Trophoblast cell (in vitro differentiated cells and primary cell): ENCODE measurements at regions not wholly inside any gene's neighbourhood (a gene's known extent, or its start where the extent isn't known, plus 50 kb on each side); places are given as distances from the start of the nearest gene placed in this dataset.

Experiments used
- DNase-seq, 2 donors: peaks; one replicate each; pipeline ENCODE4 v3.0.0-alpha.2; 2016
- H2AFZ ChIP-seq: 2 replicates; pipeline ENCODE4 v1.6.1; 2013; ENCODE audit warnings: low read length, moderate library complexity, mild to moderate bottlenecking; ENCODE audit not compliant: insufficient read depth, poor library complexity
- H2AK5ac ChIP-seq: 2 replicates; pipeline ENCODE4 v1.6.1; 2013; ENCODE audit warnings: mild to moderate bottlenecking, low read length
- H2BK120ac ChIP-seq: 2 replicates; pipeline ENCODE4 v1.6.1; 2013; ENCODE audit warnings: low read length, mild to moderate bottlenecking, moderate library complexity; ENCODE audit not compliant: insufficient read depth, poor library complexity
- H2BK12ac ChIP-seq: 2 replicates; pipeline ENCODE4 v1.6.1; 2013; ENCODE audit warnings: mild to moderate bottlenecking, low read length, moderate library complexity
- H2BK5ac ChIP-seq: 2 replicates; pipeline ENCODE4 v1.6.1; 2013; ENCODE audit warnings: low read length, low read depth, moderate library complexity, mild to moderate bottlenecking; ENCODE audit not compliant: poor library complexity
- H3K14ac ChIP-seq: 2 replicates; pipeline ENCODE4 v1.6.1; 2013; ENCODE audit warnings: mild to moderate bottlenecking, low read length
- H3K18ac ChIP-seq: 2 replicates; pipeline ENCODE4 v1.6.1; 2013; ENCODE audit warnings: mild to moderate bottlenecking, low read length
- H3K23ac ChIP-seq: 2 replicates; pipeline ENCODE4 v1.6.1; 2013; ENCODE audit warnings: low read length
- H3K27ac ChIP-seq: 2 replicates; pipeline ENCODE4 v1.5.1; 2013; ENCODE audit warnings: low read depth, mild to moderate bottlenecking, inconsistent platforms, low read length, moderate library complexity
- H3K27me3 ChIP-seq: 2 replicates; pipeline ENCODE4 v1.6.1; 2013; ENCODE audit warnings: inconsistent platforms, mild to moderate bottlenecking, low read length, moderate library complexity; ENCODE audit not compliant: insufficient read depth
- H3K36me3 ChIP-seq, 2 experiments: 1 replicate in 1 of 2; 2 replicates in 1 of 2; pipeline ENCODE4 v1.6.1; 2013; ENCODE audit warnings: low read length in 2 of 2, mild to moderate bottlenecking in 2 of 2, moderate library complexity in 1 of 2; ENCODE audit not compliant: insufficient read depth in 2 of 2, control insufficient read depth in 1 of 2
- H3K4ac ChIP-seq: 2 replicates; pipeline ENCODE4 v1.6.1; 2013; ENCODE audit warnings: low read depth, mild to moderate bottlenecking, low read length, moderate library complexity
- H3K4me1 ChIP-seq, 2 experiments: 1 replicate in 1 of 2; 2 replicates in 1 of 2; pipeline ENCODE4 v1.6.1; 2013; ENCODE audit warnings: low read length in 2 of 2, mild to moderate bottlenecking in 2 of 2, moderate library complexity in 1 of 2; ENCODE audit not compliant: insufficient read depth in 2 of 2, control insufficient read depth in 1 of 2
- H3K4me2 ChIP-seq: 2 replicates; pipeline ENCODE4 v1.6.1; 2013; ENCODE audit warnings: inconsistent platforms, mild to moderate bottlenecking, low read length, moderate library complexity
- H3K4me3 ChIP-seq: 2 replicates; pipeline ENCODE4 v1.5.1; 2013; ENCODE audit warnings: mild to moderate bottlenecking, low read depth, low read length, inconsistent platforms
- H3K79me1 ChIP-seq: one replicate; pipeline ENCODE4 v1.6.1; 2013; ENCODE audit warnings: low read length
- H3K79me2 ChIP-seq: 2 replicates; pipeline ENCODE4 v1.6.1; 2013; ENCODE audit warnings: low read length, mild to moderate bottlenecking; ENCODE audit not compliant: control insufficient read depth, insufficient read depth, poor library complexity
- H3K9ac ChIP-seq: 2 replicates; pipeline ENCODE4 v1.6.1; 2013; ENCODE audit warnings: mild to moderate bottlenecking, low read length
- H3K9me3 ChIP-seq: 2 replicates; pipeline ENCODE4 v1.6.1; 2013; ENCODE audit warnings: low read depth, mild to moderate bottlenecking, control low read depth, inconsistent platforms, low read length; ENCODE audit not compliant: insufficient read depth
- H4K12ac ChIP-seq: 2 replicates; pipeline ENCODE4 v1.6.1; 2013; ENCODE audit warnings: low read depth, mild to moderate bottlenecking, low read length, moderate library complexity
- H4K8ac ChIP-seq: 2 replicates; pipeline ENCODE4 v1.6.1; 2013; ENCODE audit warnings: low read depth, mild to moderate bottlenecking, low read length, moderate library complexity
- H4K91ac ChIP-seq: one replicate; pipeline ENCODE4 v1.6.1; 2013; ENCODE audit warnings: low read depth, mild to moderate bottlenecking, low read length, moderate library complexity
- WGBS: extraction: QIAGEN DNeasy Blood & Tissue Kit; methylation state at CpG from one replicate; pipeline ENCODE4 v1.1.7; 2013; ENCODE audit warnings: missing lambda C conversion rate; ENCODE audit not compliant: insufficient read length, insufficient coverage; ENCODE audit errors: extremely low coverage; 5-methylcytosine and 5-hydroxymethylcytosine counted together

GRCh38 chr13:86974251-86974994 lies 696.7 kb upstream of the SLITRK5 start:
- Histone ChIP-seq H3K79me2 (no peaks in the 10 kb centered on the region), H2BK12ac (no peak overlapping the region), H4K91ac (no peak overlapping the region), H2BK120ac (no peak overlapping the region), H3K9ac (no peak overlapping the region), H2AFZ (no peak overlapping the region), H3K4me1 (no peaks in the 10 kb centered on the region), H2BK5ac (no peak overlapping the region), H3K18ac (no peak overlapping the region), H3K9me3 (no peaks in the 10 kb centered on the region), H3K4me2 (no peak overlapping the region), H3K14ac (no peak overlapping the region), H4K12ac (no peak overlapping the region), H3K23ac (no peak overlapping the region), H3K36me3 (no peaks in the 10 kb centered on the region), H2AK5ac (no peak overlapping the region), H4K8ac (no peak overlapping the region), H3K27ac (no peak overlapping the region), H3K79me1 (no peaks in the 10 kb centered on the region), H3K4me3 (no peak overlapping the region), H3K4ac (no peak overlapping the region), H3K27me3 (no peaks in the 10 kb centered on the region)
- no CpG with 5 or more reads among the region's 7 CpGs for WGBS
- no peak for DNase-seq

GRCh38 chr13:86974995-86975328 lies 696.2 kb upstream of the SLITRK5 start:
- Histone ChIP-seq H4K8ac (no peak overlapping the region), H3K27me3 (no peaks in the 10 kb centered on the region), H3K36me3 (no peaks in the 10 kb centered on the region), H4K12ac (no peak overlapping the region), H3K4me3 (no peak overlapping the region), H3K79me1 (no peaks in the 10 kb centered on the region), H2BK12ac (no peak overlapping the region), H4K91ac (no peak overlapping the region), H3K27ac (no peak overlapping the region), H3K18ac (no peak overlapping the region), H3K4me1 (no peaks in the 10 kb centered on the region), H2BK5ac (no peak overlapping the region), H3K23ac (no peak overlapping the region), H3K4ac (no peak overlapping the region), H2AK5ac (no peak overlapping the region), H3K79me2 (no peaks in the 10 kb centered on the region), H3K9me3 (no peaks in the 10 kb centered on the region), H2AFZ (no peak overlapping the region), H3K4me2 (no peak overlapping the region), H3K14ac (no peak overlapping the region), H2BK120ac (no peak overlapping the region), H3K9ac (no peak overlapping the region)
- no peak for DNase-seq
- WGBS: no CpG with 5 or more reads among the region's 1 CpG

GRCh38 chr13:86976521-86977324 lies 694.4 kb upstream of the SLITRK5 start:
- H4K12ac ChIP-seq: no peak overlapping the region
- H3K4me2 ChIP-seq: no peak overlapping the region
- no peak overlapping the region for H4K91ac ChIP-seq
- H2BK12ac ChIP-seq: no peak overlapping the region
- no peaks in the 10 kb centered on the region for H3K27me3 ChIP-seq
- H3K36me3 ChIP-seq: no peaks in the 10 kb centered on the region
- no peaks in the 10 kb centered on the region for H3K4me1 ChIP-seq
- no peaks in the 10 kb centered on the region for H3K79me1 ChIP-seq
- no peaks in the 10 kb centered on the region for H3K79me2 ChIP-seq
- H3K14ac ChIP-seq: no peak overlapping the region
- H3K9me3 ChIP-seq: no peaks in the 10 kb centered on the region
- H2BK5ac ChIP-seq: no peak overlapping the region
- no peak overlapping the region for H2AFZ ChIP-seq
- no peak overlapping the region for H3K27ac ChIP-seq
- no peak overlapping the region for H4K8ac ChIP-seq
- H3K18ac ChIP-seq: no peak overlapping the region
- no peak for DNase-seq
- H2AK5ac ChIP-seq: no peak overlapping the region
- WGBS: 100% methylated on average over 1 of the region's 4 CpGs
- no peak overlapping the region for H3K4ac ChIP-seq
- no peak overlapping the region for H3K4me3 ChIP-seq
- H3K9ac ChIP-seq: no peak overlapping the region
- H2BK120ac ChIP-seq: no peak overlapping the region
- no peak overlapping the region for H3K23ac ChIP-seq

GRCh38 chr13:86986448-86986847 lies 684.7 kb upstream of the SLITRK5 start:
- Histone ChIP-seq H3K36me3 (no peaks in the 10 kb centered on the region), H2AFZ (no peak overlapping the region), H3K79me1 (no peaks in the 10 kb centered on the region), H3K4me1 (no peaks in the 10 kb centered on the region), H3K27me3 (no peaks in the 10 kb centered on the region), H3K4me3 (no peak overlapping the region), H3K9me3 (no peaks in the 10 kb centered on the region), H4K12ac (no peak overlapping the region), H2BK12ac (no peak overlapping the region), H3K79me2 (no peaks in the 10 kb centered on the region), H2BK5ac (no peak overlapping the region), H3K23ac (no peak overlapping the region), H3K4ac (no peak overlapping the region), H3K27ac (no peak overlapping the region), H3K4me2 (no peak overlapping the region), H2BK120ac (no peak overlapping the region), H3K14ac (no peak overlapping the region), H4K8ac (no peak overlapping the region), H4K91ac (no peak overlapping the region), H2AK5ac (no peak overlapping the region), H3K9ac (no peak overlapping the region), H3K18ac (no peak overlapping the region)
- no peak for DNase-seq
- no CpG with 5 or more reads among the region's 4 CpGs for WGBS
